ENCODE measurements at regions not wholly inside any gene's neighbourhood (a gene's known extent, or its start where the extent isn't known, plus 50 kb on each side); places are given as distances from the start of the nearest gene placed in this dataset.

- DNase-seq (ENCODE audit: low spot score) = peak; percentile 15
These were observed 228.0 kb upstream of the ADAMTS9 start for GRCh38 chr3:64915778-64916177.

GRCh38 chr3:64913515-64913914 lies 225.7 kb upstream of the ADAMTS9 start:
- no peak for DNase-seq (ENCODE audit: low spot score)

GRCh38 chr3:64911138-64911537 lies 223.3 kb upstream of the ADAMTS9 start:
- DNase-seq (ENCODE audit: low spot score) = no peak

GRCh38 chr3:64909757-64910467 lies 222.1 kb upstream of the ADAMTS9 start:
- DNase-seq (ENCODE audit: low spot score) = no peak

GRCh38 chr3:64909011-64909410 lies 221.2 kb upstream of the ADAMTS9 start:
- DNase-seq (ENCODE audit: low spot score) = no peak

- DNase-seq (ENCODE audit: low spot score) = no peak
These were observed 220.5 kb upstream of the ADAMTS9 start for GRCh38 chr3:64908251-64908685.

- DNase-seq (ENCODE audit: low spot score) = no peak
These were observed 218.2 kb upstream of the ADAMTS9 start for GRCh38 chr3:64905906-64906410.

GRCh38 chr3:64903006-64903405 lies 215.2 kb upstream of the ADAMTS9 start:
- no peak for DNase-seq (ENCODE audit: low spot score)

GRCh38 chr3:64901986-64902516 lies 214.3 kb upstream of the ADAMTS9 start:
- no peak for DNase-seq (ENCODE audit: low spot score)

GRCh38 chr3:64901522-64901885 lies 213.7 kb upstream of the ADAMTS9 start:
- no peak for DNase-seq (ENCODE audit: low spot score)

- DNase-seq (ENCODE audit: low spot score) = no peak
These were observed 213.1 kb upstream of the ADAMTS9 start for GRCh38 chr3:64900617-64901521.

GRCh38 chr3:64900156-64900555 lies 212.4 kb upstream of the ADAMTS9 start:
- DNase-seq (ENCODE audit: low spot score) = no peak

- DNase-seq (ENCODE audit: low spot score) = no peak
These were observed 211.1 kb upstream of the ADAMTS9 start for GRCh38 chr3:64898941-64899340.

- no peak for DNase-seq (ENCODE audit: low spot score)
These were observed 208.4 kb upstream of the ADAMTS9 start for GRCh38 chr3:64895991-64896895.

GRCh38 chr3:64895106-64895990 lies 207.5 kb upstream of the ADAMTS9 start:
- no peak for DNase-seq (ENCODE audit: low spot score)

- DNase-seq (ENCODE audit: low spot score) = no peak
These were observed 206.2 kb upstream of the ADAMTS9 start for GRCh38 chr3:64894006-64894405.

GRCh38 chr3:64892671-64893309 lies 205.0 kb upstream of the ADAMTS9 start:
- no peak for DNase-seq (ENCODE audit: low spot score)

GRCh38 chr3:64891021-64891420 lies 203.2 kb upstream of the ADAMTS9 start:
- no peak for DNase-seq (ENCODE audit: low spot score)

- DNase-seq (ENCODE audit: low spot score) = no peak
These were observed 202.7 kb upstream of the ADAMTS9 start for GRCh38 chr3:64890466-64890865.

GRCh38 chr3:64890006-64890405 lies 202.2 kb upstream of the ADAMTS9 start:
- peak; percentile 21 for DNase-seq (ENCODE audit: low spot score)

Data from mucosa of gallbladder (tissue), 1 donor.